Liver (tissue), 7 donors: ENCODE measurements at regions not wholly inside any gene's neighbourhood (a gene's known extent, or its start where the extent isn't known, plus 50 kb on each side); places are given as distances from the start of the nearest gene placed in this dataset.

Experiments
- DNase-seq: peaks from one replicate; pipeline ENCODE4 v3.0.0-alpha.2; 2017; ENCODE audit warnings: low spot score
- H3K27ac ChIP-seq, 2 donors: one replicate each; pipeline ENCODE4 v1.7.0; 2013; ENCODE audit warnings: inconsistent platforms in 2 of 2, low read length in 2 of 2, control low read depth in 1 of 2, low read depth in 1 of 2, mild to moderate bottlenecking in 1 of 2
- H3K27me3 ChIP-seq, 4 donors: one replicate each; pipeline versions ENCODE4 v1.6.1 to v1.7.0; 2013; ENCODE audit warnings: low read length in 3 of 4, inconsistent platforms in 1 of 4, mild to moderate bottlenecking in 1 of 4, moderate library complexity in 1 of 4; ENCODE audit not compliant: control insufficient read depth in 4 of 4, insufficient read depth in 4 of 4
- H3K36me3 ChIP-seq, 4 donors: one replicate each; pipeline versions ENCODE4 v1.6.1 to v1.7.0; 2013; ENCODE audit warnings: low read length in 3 of 4, mild to moderate bottlenecking in 3 of 4, low read depth in 1 of 4, moderate library complexity in 1 of 4; ENCODE audit not compliant: control insufficient read depth in 4 of 4, insufficient read depth in 3 of 4
- H3K4me1 ChIP-seq, 4 donors: one replicate each; pipeline versions ENCODE4 v1.6.1 to v1.7.0; 2013; ENCODE audit warnings: low read length in 3 of 4, mild to moderate bottlenecking in 3 of 4, moderate library complexity in 1 of 4; ENCODE audit not compliant: control insufficient read depth in 4 of 4, insufficient read depth in 4 of 4
- H3K4me3 ChIP-seq, 3 donors: one replicate each; pipeline versions ENCODE4 v1.6.1 to v1.7.0; 2013; ENCODE audit warnings: low read length in 3 of 3, control low read depth in 1 of 3, low read depth in 1 of 3, mild to moderate bottlenecking in 1 of 3
- H3K9ac ChIP-seq, 2 donors: one replicate each; pipeline ENCODE4 v1.7.0; 2013; ENCODE audit warnings: low read length in 2 of 2, mild to moderate bottlenecking in 2 of 2, moderate library complexity in 2 of 2, control low read depth in 1 of 2, low read depth in 1 of 2
- H3K9me3 ChIP-seq, 4 donors: one replicate each; pipeline versions ENCODE4 v1.6.1 to v1.7.0; 2013; ENCODE audit warnings: low read length in 3 of 4; ENCODE audit not compliant: control insufficient read depth in 4 of 4
- ATF3 ChIP-seq: IDR thresholded peaks from 2 replicates; pipeline ENCODE4 v1.6.1; 2016; ENCODE audit warnings: antibody characterized with exemption
- EGR1 ChIP-seq, 2 donors: IDR thresholded peaks; 2 replicates each; pipeline ENCODE4 v1.6.1; 2016 to 2018; ENCODE audit warnings: antibody characterized with exemption in 2 of 2, low read depth in 2 of 2
- FOXA1 ChIP-seq: IDR thresholded peaks from 2 replicates; pipeline ENCODE4 v1.6.1; 2016; ENCODE audit warnings: antibody characterized with exemption
- FOXA2 ChIP-seq: IDR thresholded peaks from 2 replicates; pipeline ENCODE4 v1.6.1; 2016; ENCODE audit warnings: antibody characterized with exemption
- GABPA ChIP-seq, 2 donors: IDR thresholded peaks in 1 of 2; conservative IDR thresholded peaks in 1 of 2; 2 replicates each; pipeline ENCODE4 v1.6.1; 2016; ENCODE audit warnings: antibody characterized with exemption in 2 of 2, mild to moderate bottlenecking in 1 of 2, moderate library complexity in 1 of 2
- HNF4A ChIP-seq, 2 donors: conservative IDR thresholded peaks; 2 replicates each; pipeline ENCODE4 v1.6.1; 2016; ENCODE audit warnings: antibody characterized with exemption in 2 of 2, mild to moderate bottlenecking in 2 of 2
- HNF4G ChIP-seq: IDR thresholded peaks from 2 replicates; pipeline ENCODE4 v1.6.1; 2016; ENCODE audit warnings: antibody characterized with exemption
- JUND ChIP-seq, 2 donors: IDR thresholded peaks; 2 replicates each; pipeline ENCODE4 v1.6.1; 2016; ENCODE audit warnings: antibody characterized with exemption in 2 of 2
- MAX ChIP-seq: IDR thresholded peaks from 2 replicates; pipeline ENCODE4 v1.6.1; 2016; ENCODE audit warnings: antibody characterized with exemption
- NR2F2 ChIP-seq: IDR thresholded peaks from 2 replicates; pipeline ENCODE4 v1.6.1; 2016; ENCODE audit warnings: antibody characterized with exemption
- RAD21 ChIP-seq, 2 donors: IDR thresholded peaks; 2 replicates each; pipeline ENCODE4 v1.6.1; 2016; ENCODE audit warnings: antibody characterized with exemption in 2 of 2, mild to moderate bottlenecking in 2 of 2
- REST ChIP-seq: IDR thresholded peaks from 2 replicates; pipeline ENCODE4 v1.6.1; 2016; ENCODE audit warnings: antibody characterized with exemption, mild to moderate bottlenecking
- RXRA ChIP-seq, 2 donors: IDR thresholded peaks; 2 replicates each; pipeline ENCODE4 v1.6.1; 2017 to 2018; ENCODE audit warnings: antibody characterized with exemption in 2 of 2, mild to moderate bottlenecking in 1 of 2
- SP1 ChIP-seq: IDR thresholded peaks from 2 replicates; pipeline ENCODE4 v1.6.1; 2018; ENCODE audit warnings: antibody characterized with exemption, mild to moderate bottlenecking
- TAF1 ChIP-seq: conservative IDR thresholded peaks from 2 replicates; pipeline ENCODE4 v1.6.1; 2016; ENCODE audit warnings: antibody characterized with exemption, mild to moderate bottlenecking
- YY1 ChIP-seq: IDR thresholded peaks from 2 replicates; pipeline ENCODE4 v1.6.1; 2016; ENCODE audit warnings: antibody characterized with exemption, mild to moderate bottlenecking
- ZBTB33 ChIP-seq: IDR thresholded peaks from 2 replicates; pipeline ENCODE4 v1.6.1; 2016; ENCODE audit warnings: antibody characterized with exemption
- WGBS: extraction: QIAGEN DNeasy Blood & Tissue Kit; methylation state at CpG from one replicate; pipeline ENCODE4 v1.1.7; 2013; 5-methylcytosine and 5-hydroxymethylcytosine counted together
- donor health status: healthy.
- donor health status: healthy.
- donor health status: healthy.
- donor health status: healthy.

GRCh38 chr3:150075417-150075865 lies 104.7 kb upstream of the PFN2 start:
- Histone ChIP-seq H3K9me3 (peaks cover 0 to 4% (median under 1%) of the 10 kb centered on the region in 4 donors), H3K4me3 (no peak overlapping the region), H3K27me3 (no peaks in the 10 kb centered on the region), H3K36me3 (no peaks in the 10 kb centered on the region), H3K4me1 (no peaks in the 10 kb centered on the region), H3K9ac (no peak overlapping the region), H3K27ac (no peak overlapping the region)
- no peak for DNase-seq
- 96% methylated on average over 11 of the region's 11 CpGs for WGBS
- no peak for TF ChIP-seq GABPA (IDR thresholded peaks at IDR 0.05 in 1 of 2, conservative IDR thresholded peaks at IDR 0.05 in 1 of 2)
- no peak for TF ChIP-seq JUND (IDR thresholded peaks at IDR 0.05)
- TF ChIP-seq ZBTB33 = no peak
- no peak for TF ChIP-seq TAF1
- no peak for TF ChIP-seq HNF4G
- no peak for TF ChIP-seq RAD21 (IDR thresholded peaks at IDR 0.05)
- no peak for TF ChIP-seq FOXA2
- TF ChIP-seq NR2F2 = no peak
- TF ChIP-seq FOXA1 = no peak
- no peak for TF ChIP-seq REST
- TF ChIP-seq EGR1 (IDR thresholded peaks at IDR 0.05; ENCODE audit: low read depth in 2 of 2) = no peak
- no peak for TF ChIP-seq RXRA (IDR thresholded peaks at IDR 0.05)
- TF ChIP-seq ATF3 = no peak

- Histone ChIP-seq H3K4me1 (no peaks in the 10 kb centered on the region), H3K9me3 (peaks cover 0 to 4% (median under 1%) of the 10 kb centered on the region in 4 donors), H3K36me3 (no peaks in the 10 kb centered on the region), H3K27ac (no peak overlapping the region), H3K27me3 (no peaks in the 10 kb centered on the region), H3K4me3 (no peak overlapping the region), H3K9ac (no peak overlapping the region)
- WGBS = 72% methylated on average over 7 of the region's 7 CpGs
- no peak for DNase-seq
- no peak for TF ChIP-seq JUND (IDR thresholded peaks at IDR 0.05)
- TF ChIP-seq ZBTB33 = no peak
- TF ChIP-seq ATF3 = no peak
- TF ChIP-seq SP1 = no peak
- no peak for TF ChIP-seq NR2F2
- TF ChIP-seq FOXA1 = no peak
- TF ChIP-seq HNF4G = no peak
- TF ChIP-seq REST = no peak
- no peak for TF ChIP-seq MAX
- TF ChIP-seq RAD21 (IDR thresholded peaks at IDR 0.05) = no peak
- no peak for TF ChIP-seq EGR1 (IDR thresholded peaks at IDR 0.05; ENCODE audit: low read depth in 2 of 2)
- no peak for TF ChIP-seq HNF4A (conservative IDR thresholded peaks at IDR 0.05)
- no peak for TF ChIP-seq TAF1
- no peak for TF ChIP-seq YY1
These were observed 104.2 kb upstream of the PFN2 start for GRCh38 chr3:150074697-150075416.
